Panc1 (cell line): ENCODE measurements at regions not wholly inside any gene's neighbourhood (a gene's known extent, or its start where the extent isn't known, plus 50 kb on each side); places are given as distances from the start of the nearest gene placed in this dataset.

Experiments used
- POLR2AphosphoS5 ChIP-seq: IDR thresholded peaks from 2 replicates; pipeline ENCODE4 v1.6.1; 2012; ENCODE audit warnings: mild to moderate bottlenecking, low read depth, low read length, moderate library complexity
- REST ChIP-seq, 2 experiments: IDR thresholded peaks; 2 replicates each; pipeline ENCODE4 v1.6.1; 2011 to 2012; ENCODE audit warnings: low read depth in 2 of 2, control low read depth in 1 of 2, low read length in 1 of 2, mild to moderate bottlenecking in 1 of 2, moderate library complexity in 1 of 2; ENCODE audit not compliant: insufficient read depth in 1 of 2
- SIN3A ChIP-seq: IDR thresholded peaks from 2 replicates; pipeline ENCODE4 v1.6.1; 2012; ENCODE audit warnings: low read depth, mild to moderate bottlenecking, low read length, moderate library complexity, borderline replicate concordance; ENCODE audit not compliant: insufficient read depth
- TCF7L2 ChIP-seq: IDR thresholded peaks from 2 replicates; pipeline ENCODE4 v1.6.1; 2011; ENCODE audit warnings: mild to moderate bottlenecking, low read depth, low read length, inconsistent platforms
- TF ChIP-seq, protein P1 (sequence below): fragments of 450-650 bp; IDR thresholded peaks from 2 replicates; pipeline ENCODE4 v1.5.1; 2017; ENCODE audit warnings: mild to moderate bottlenecking

DNA sequence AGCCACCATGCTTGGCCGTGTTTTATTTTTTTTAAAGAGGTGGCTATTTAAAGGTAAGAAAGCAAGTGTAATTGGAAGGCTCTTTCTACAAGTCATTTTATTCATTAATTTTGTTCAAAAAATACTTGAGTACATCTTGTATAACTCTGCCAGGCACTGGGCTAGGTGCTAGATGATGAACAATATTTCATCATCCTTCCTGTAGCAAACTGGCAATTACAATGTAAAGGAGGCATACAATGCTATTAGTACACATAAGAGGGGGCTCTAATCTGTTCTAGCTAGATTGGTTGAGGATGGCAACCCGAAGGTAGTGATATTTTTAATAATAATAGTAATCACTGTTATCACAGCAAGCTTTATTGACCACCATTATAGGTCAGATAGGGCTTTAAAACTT lies 215.5 kb upstream of the KLF14 start:
- TF ChIP-seq TCF7L2 (no peak), POLR2AphosphoS5 (no peak), REST (IDR thresholded peaks at IDR 0.05; ENCODE audit: insufficient read depth in 1 of 2, low read depth in 2 of 2, low read length in 1 of 2) (no peak), SIN3A (no peak)
- TF ChIP-seq, protein P1, sequence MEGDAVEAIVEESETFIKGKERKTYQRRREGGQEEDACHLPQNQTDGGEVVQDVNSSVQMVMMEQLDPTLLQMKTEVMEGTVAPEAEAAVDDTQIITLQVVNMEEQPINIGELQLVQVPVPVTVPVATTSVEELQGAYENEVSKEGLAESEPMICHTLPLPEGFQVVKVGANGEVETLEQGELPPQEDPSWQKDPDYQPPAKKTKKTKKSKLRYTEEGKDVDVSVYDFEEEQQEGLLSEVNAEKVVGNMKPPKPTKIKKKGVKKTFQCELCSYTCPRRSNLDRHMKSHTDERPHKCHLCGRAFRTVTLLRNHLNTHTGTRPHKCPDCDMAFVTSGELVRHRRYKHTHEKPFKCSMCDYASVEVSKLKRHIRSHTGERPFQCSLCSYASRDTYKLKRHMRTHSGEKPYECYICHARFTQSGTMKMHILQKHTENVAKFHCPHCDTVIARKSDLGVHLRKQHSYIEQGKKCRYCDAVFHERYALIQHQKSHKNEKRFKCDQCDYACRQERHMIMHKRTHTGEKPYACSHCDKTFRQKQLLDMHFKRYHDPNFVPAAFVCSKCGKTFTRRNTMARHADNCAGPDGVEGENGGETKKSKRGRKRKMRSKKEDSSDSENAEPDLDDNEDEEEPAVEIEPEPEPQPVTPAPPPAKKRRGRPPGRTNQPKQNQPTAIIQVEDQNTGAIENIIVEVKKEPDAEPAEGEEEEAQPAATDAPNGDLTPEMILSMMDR = no peak
